Liver (tissue), 3 donors: ENCODE measurements at regions not wholly inside any gene's neighbourhood (a gene's known extent, or its start where the extent isn't known, plus 50 kb on each side); places are given as distances from the start of the nearest gene placed in this dataset.

Source experiments
- ATF3 ChIP-seq: IDR thresholded peaks from 2 replicates; pipeline ENCODE4 v1.6.1; 2016; ENCODE audit warnings: antibody characterized with exemption
- CTCF ChIP-seq: fragments of 150-350 bp; IDR thresholded peaks from 2 replicates; pipeline ENCODE4 v1.5.1; 2017; ENCODE audit warnings: improper control_type of control experiment, low read depth, low read length; ENCODE audit not compliant: missing input control
- EGR1 ChIP-seq, 2 donors: IDR thresholded peaks; 2 replicates each; pipeline ENCODE4 v1.6.1; 2016 to 2018; ENCODE audit warnings: antibody characterized with exemption in 2 of 2, low read depth in 2 of 2
- GABPA ChIP-seq, 2 donors: IDR thresholded peaks in 1 of 2; conservative IDR thresholded peaks in 1 of 2; 2 replicates each; pipeline ENCODE4 v1.6.1; 2016; ENCODE audit warnings: antibody characterized with exemption in 2 of 2, mild to moderate bottlenecking in 1 of 2, moderate library complexity in 1 of 2
- JUND ChIP-seq, 2 donors: IDR thresholded peaks; 2 replicates each; pipeline ENCODE4 v1.6.1; 2016; ENCODE audit warnings: antibody characterized with exemption in 2 of 2
- MAX ChIP-seq: IDR thresholded peaks from 2 replicates; pipeline ENCODE4 v1.6.1; 2016; ENCODE audit warnings: antibody characterized with exemption
- RAD21 ChIP-seq, 2 donors: IDR thresholded peaks; 2 replicates each; pipeline ENCODE4 v1.6.1; 2016; ENCODE audit warnings: antibody characterized with exemption in 2 of 2, mild to moderate bottlenecking in 2 of 2
- REST ChIP-seq: IDR thresholded peaks from 2 replicates; pipeline ENCODE4 v1.6.1; 2016; ENCODE audit warnings: antibody characterized with exemption, mild to moderate bottlenecking
- RXRA ChIP-seq, 2 donors: IDR thresholded peaks; 2 replicates each; pipeline ENCODE4 v1.6.1; 2017 to 2018; ENCODE audit warnings: antibody characterized with exemption in 2 of 2, mild to moderate bottlenecking in 1 of 2
- SP1 ChIP-seq: IDR thresholded peaks from 2 replicates; pipeline ENCODE4 v1.6.1; 2018; ENCODE audit warnings: antibody characterized with exemption, mild to moderate bottlenecking
- TAF1 ChIP-seq: conservative IDR thresholded peaks from 2 replicates; pipeline ENCODE4 v1.6.1; 2016; ENCODE audit warnings: antibody characterized with exemption, mild to moderate bottlenecking
- YY1 ChIP-seq: IDR thresholded peaks from 2 replicates; pipeline ENCODE4 v1.6.1; 2016; ENCODE audit warnings: antibody characterized with exemption, mild to moderate bottlenecking
- donor health status: healthy.
- donor health status: healthy.

GRCh38 chr21:34229353-34229752 is 134.5 kb upstream of the KCNE2 start:
- TF ChIP-seq REST (no peak), CTCF (no peak), YY1 (no peak), TAF1 (no peak), MAX (no peak), JUND (IDR thresholded peaks at IDR 0.05) (no peak), EGR1 (IDR thresholded peaks at IDR 0.05; ENCODE audit: low read depth in 2 of 2) (no peak), GABPA (IDR thresholded peaks at IDR 0.05 in 1 of 2, conservative IDR thresholded peaks at IDR 0.05 in 1 of 2) (no peak), ATF3 (no peak), RAD21 (IDR thresholded peaks at IDR 0.05) (no peak), SP1 (no peak), RXRA (IDR thresholded peaks at IDR 0.05) (no peak)
